ENCODE measurements at regions not wholly inside any gene's neighbourhood (a gene's known extent, or its start where the extent isn't known, plus 50 kb on each side); places are given as distances from the start of the nearest gene placed in this dataset.

DNA sequence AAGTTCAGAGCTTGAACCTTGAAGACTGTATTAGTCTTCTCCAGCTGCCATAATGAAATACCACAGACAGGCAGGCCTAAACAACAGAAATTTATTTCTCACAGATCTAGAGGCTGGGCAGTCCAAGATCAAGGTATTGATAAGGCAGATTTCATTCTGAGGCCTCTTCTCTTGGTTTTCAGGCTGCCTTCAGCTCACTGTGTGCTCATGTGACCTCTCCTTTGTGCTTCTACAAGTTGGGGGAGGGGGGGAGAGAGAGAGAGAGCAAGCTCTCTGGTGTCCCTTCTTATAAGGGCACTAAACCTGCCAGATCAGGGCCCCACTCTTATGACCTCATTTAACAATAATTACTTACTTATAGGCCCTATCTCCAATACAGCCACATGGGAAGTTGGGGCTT is 102.6 kb upstream of the RSPO3 start:
- TF ChIP-seq CTCF (IDR thresholded peaks at IDR 0.05): no peak

DNA sequence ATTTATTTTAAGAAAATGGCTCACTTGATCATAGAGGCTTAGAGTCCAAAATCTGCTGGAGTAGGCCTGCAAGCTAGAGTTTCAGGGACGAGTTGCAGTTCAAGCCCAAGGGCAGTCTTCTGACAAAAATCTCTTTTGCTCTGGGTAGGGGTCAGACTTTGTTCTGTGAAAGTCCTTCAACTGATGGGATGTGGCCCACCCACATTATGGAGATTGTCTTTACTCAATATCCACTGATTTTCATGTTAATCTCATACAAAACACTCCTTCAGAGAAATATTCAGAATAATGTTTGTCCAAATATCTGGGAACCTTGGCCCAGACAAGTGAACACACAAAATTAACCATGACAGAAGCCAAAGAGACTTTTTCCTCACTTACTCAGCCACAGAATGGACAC is 98.6 kb upstream of the RSPO3 start:
- TF ChIP-seq CTCF (IDR thresholded peaks at IDR 0.05): no peak

- no peak for TF ChIP-seq CTCF (IDR thresholded peaks at IDR 0.05)
These were observed 96.2 kb upstream of the RSPO3 start for GRCh38 chr6:127022302-127022701.

- TF ChIP-seq CTCF (IDR thresholded peaks at IDR 0.05): no peak
These were observed 95.3 kb upstream of the RSPO3 start for GRCh38 chr6:127023001-127023778.

DNA sequence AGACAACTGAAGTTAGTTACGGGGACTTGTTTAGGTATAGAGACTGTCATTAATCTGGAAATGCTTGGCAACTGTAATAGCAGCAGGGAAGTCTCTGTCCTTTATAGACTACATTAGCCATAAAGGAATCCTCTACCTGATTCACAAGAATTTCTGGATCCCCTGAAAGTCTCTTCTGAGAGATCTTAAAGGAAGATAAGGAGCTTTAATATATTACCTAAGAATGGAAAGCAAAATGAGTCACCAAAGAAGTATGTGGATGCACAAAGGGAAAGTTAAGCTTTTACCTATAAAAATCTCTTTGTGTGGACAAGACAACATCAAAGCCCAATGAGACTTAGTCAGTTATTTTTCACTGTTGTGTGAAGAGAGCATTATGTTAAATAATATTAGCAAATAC is 92.2 kb upstream of the RSPO3 start:
- no peak for TF ChIP-seq CTCF (IDR thresholded peaks at IDR 0.05)

DNA sequence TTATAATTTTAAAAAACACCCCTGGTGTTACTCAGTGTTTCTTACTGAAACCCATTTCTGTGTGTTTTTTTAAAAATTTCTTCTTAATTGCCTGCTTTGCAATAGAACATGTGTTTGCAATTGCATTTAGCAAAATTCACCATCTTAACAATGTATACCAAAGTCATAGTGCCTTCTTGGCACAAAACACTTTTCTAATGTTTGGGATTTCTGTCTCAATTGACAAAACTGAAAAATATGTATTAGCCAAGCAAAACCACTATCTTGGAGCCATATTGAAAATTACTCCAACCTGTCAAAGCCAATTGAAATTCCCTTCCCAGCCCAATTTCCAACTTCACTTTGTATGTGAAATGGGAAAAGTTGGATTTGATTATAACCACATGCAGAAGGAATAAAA is 88.4 kb upstream of the RSPO3 start:
- no peak for TF ChIP-seq CTCF (IDR thresholded peaks at IDR 0.05)

GRCh38 chr6:127030836-127031235 is 87.6 kb upstream of the RSPO3 start:
- TF ChIP-seq CTCF (IDR thresholded peaks at IDR 0.05): no peak

DNA sequence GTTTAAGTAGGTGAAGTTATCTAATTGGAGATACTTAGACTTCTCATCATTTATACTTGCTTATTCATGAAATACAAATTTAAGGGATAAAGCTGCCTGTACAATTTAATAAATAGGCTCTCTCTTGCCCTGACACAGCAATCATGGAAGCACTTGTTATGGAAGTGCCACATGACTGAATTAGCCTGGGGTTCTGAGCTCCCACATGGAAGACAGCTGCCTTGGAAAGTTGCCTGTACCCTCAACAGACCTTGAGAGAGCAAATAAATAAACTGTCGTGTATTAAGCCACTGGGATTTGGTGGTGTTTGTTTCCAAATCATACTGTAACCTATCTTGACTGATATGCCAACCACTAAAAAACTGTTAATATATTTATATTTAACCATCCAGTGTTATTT is 87.0 kb upstream of the RSPO3 start:
- no peak for TF ChIP-seq CTCF (IDR thresholded peaks at IDR 0.05)

Measured in LNCAP (cell line).